CD4-positive, alpha-beta T cell treated with Interleukin-17A for 4 hours (primary cell): ENCODE measurements at regions not wholly inside any gene's neighbourhood (a gene's known extent, or its start where the extent isn't known, plus 50 kb on each side); places are given as distances from the start of the nearest gene placed in this dataset.

ENCODE experiments used
- DNase-seq: peaks from one replicate; pipeline ENCODE4 v3.0.0-alpha.2; 2020; ENCODE audit warnings: mixed read lengths

DNA sequence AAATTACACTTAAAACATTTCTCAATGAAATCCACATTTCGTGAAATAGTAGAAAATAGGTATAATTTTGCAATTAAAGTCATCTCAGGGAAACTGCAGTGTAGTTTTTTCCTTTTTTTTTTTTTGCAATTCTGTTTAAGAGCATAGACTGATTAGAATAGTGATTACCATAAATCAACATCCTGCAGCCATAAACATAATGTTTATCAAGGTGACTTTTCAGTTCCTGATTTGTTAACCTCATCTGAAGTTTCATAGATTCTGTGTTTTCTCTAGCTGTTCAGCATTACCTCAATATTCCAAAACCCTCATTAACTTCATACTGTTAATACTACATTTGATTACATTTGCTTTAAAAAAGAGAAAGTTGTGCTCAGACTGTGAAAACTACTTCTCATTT lies 286.3 kb upstream of the DACH1 start:
- DNase-seq = no peak

DNA sequence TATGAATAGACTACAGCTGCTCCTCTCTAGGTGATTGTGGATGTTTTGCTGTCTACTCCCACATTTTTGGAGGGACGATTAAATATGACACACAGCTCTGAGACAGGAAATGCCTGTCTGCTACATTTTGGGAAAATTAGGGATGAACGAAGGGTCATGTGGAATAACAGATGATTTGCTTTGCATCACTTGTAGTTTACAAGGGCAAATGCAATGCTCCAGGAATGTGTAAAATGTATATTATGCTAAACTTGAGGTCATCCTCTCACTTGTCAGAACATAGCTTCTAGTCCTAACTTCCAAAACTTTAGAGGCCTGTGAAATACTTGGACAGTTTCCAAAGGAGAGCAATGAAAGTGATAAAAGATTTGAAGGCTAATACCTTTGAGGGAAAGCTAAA lies 284.2 kb upstream of the DACH1 start:
- DNase-seq = no peak

DNA sequence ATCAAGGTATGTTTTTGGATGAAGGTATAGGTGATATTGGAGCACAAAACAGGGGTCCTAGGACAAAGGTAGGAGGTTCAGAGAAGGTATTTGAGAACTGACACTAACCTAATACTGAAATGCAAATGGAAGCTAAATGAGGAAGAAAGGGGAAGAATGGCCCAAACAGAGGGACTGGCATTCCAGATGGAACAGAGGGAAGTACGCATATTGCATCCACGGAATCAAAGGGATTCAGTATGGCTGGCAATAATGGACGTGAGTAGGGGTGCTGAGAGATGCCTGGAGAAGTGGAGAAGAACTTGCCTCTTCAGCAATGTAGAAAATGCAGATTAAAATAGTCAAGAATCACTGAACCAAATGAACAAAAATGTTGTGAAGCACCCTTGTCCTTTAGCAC lies 283.5 kb upstream of the DACH1 start:
- no peak for DNase-seq

DNA sequence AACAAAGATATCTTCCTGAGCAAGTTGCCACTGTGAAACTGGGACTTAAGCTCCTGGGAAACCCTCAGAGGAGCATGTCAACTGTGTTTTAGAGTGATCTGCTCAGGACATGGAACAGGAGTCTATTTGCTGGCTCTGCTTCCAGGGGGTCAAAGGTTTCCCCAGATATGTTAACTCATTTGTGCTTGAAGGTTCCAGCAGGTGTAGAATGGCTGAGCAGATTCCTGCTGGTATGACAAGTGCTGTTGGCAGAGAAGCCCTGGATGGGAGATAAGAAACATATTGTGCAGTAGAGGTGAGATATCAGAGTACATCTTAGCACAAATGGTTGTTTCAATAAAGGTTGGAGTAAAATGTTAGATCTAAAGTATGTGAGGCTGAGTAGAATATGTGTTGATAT lies 282.7 kb upstream of the DACH1 start:
- DNase-seq = no peak

DNA sequence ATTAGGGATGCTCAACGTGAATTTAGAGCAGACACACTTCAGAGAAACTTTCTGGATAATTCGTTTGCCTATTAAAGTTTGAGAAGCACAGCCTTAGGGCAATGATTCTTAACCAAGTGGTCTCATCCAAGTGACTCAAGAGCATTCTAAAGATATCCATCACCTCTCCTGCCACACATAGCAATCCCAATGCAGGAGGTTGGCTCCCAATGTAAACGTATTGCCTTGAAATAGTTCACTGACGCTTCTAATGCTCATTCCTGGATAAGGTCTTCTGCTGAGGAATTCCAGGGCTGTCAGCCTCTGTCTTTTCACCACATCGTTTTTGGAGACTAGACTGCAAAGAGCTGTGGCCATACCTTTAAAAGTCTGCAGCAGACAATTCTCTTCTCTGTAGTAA lies 279.8 kb upstream of the DACH1 start:
- DNase-seq = no peak

DNA sequence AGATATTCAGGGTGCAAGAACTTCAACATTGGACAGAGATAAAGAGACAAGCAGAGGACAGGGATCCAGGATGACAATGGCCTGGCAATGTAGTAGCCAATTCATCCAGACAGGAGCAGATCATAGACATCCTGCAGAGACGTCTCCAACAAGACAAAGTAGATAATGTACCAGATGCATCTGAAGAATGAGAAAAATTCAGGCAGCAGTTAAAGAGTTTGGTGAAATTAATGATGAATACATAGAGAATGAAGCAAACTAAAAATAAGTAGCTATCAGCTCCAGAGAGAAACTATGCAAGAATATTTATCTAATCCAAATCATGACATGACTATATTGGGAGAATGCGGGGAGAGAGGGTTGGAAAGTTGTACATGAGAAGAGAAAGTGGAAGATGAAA lies 278.4 kb upstream of the DACH1 start:
- no peak for DNase-seq

DNA sequence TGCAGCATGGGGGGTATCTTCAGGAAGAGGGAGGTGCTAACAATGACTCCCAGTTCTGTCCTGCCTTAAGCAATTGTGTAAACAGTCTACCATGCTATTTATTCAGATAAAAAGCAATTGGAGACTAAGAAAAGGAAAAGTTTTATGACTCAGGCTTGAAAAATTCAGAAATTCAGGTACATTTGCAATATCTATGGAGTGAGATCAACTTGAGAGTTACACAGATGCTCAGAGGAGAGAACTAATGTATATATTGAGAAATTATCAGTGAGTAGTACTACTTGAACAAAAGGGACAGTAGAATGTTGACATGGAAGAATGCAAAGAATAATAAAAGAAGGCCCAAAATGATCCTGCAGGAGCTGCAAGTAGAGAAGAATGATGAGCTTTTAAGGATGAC lies 277.6 kb upstream of the DACH1 start:
- no peak for DNase-seq

DNA sequence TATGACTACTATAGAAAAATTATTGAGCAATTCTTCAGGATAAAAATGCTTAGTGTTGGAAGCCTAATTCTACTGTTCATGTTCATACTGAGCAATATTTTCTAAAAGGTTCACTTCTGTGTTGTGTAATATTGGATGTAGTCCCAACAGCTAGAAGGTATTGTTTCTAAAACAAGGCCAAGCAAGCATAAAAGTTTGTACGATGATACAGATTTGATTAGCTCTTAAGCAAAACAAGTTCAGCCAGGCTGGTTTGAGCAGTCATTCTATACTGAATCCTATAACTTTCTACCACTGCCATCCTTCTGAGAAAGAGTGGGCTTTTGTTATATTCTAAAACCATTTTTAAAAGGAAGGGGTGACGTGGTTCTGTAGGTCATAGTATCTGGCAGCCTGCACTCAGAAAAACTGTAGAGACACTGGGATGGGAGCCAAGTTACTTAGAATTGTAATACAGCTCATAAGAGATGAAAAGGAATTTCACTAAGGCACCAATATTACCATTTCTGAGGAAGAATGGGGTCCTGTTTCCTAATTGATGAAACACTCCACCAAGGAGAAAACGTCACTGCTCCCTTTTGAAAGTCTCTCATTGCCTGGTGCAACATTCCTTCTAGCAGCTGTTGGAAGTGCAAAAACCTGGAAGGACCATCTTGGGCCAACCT lies 275.0 kb upstream of the DACH1 start:
- DNase-seq = no peak

DNA sequence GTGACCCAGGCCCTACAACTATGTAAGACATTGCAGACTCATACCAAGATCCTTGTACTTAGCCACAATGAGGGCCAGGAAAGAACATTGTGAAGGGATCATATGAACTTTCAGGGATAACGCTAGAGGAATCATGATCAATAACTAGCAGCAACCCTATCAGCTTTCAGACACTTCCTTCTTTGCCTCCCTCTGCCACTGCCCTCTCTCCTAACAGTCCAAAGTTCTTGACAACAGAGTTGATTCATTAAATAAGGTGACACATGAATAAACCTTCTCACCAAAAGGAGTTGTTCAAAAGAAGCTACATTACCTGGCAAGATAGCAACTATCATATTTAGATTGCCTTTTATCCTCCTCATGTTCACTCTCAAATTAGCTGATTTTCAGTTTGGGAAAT lies 272.2 kb upstream of the DACH1 start:
- no peak for DNase-seq

DNA sequence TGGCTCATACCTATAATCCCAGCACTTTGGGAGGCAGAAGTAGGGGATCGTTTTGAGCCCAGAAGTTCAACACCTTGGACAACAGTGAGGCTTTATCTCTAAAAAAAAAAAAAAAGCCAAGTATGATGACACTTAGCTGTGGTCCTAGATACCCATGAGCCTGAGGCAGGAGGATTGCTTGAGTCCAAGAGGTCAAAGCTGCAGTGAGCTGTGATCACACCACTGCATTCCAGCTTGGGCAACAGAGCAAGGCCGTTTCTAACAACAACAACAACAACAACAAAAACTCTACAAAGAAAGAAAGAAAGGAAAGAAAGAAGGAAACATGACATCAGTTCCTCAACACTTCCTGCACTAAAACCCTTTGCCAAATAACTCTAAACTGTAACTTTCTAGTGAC lies 265.1 kb upstream of the DACH1 start:
- no peak for DNase-seq

DNA sequence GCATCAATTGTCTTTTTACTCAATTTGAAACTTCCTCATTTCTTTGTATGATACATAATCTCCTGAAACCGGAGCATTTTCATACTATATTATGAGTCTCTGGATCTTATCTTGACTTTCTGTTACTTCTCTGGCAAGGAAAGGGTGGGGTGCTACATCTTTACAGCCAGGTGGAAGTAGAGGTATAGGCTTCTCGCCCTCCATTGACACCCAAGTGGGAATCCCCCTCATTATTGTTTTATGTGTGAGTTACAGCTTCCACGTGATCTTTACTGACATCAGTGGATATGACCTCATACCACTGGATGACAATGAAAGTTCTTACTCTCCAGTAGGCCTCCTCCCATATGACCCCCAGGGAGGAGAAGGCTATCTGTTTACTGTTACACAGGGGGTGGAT lies 262.1 kb upstream of the DACH1 start:
- DNase-seq = no peak

DNA sequence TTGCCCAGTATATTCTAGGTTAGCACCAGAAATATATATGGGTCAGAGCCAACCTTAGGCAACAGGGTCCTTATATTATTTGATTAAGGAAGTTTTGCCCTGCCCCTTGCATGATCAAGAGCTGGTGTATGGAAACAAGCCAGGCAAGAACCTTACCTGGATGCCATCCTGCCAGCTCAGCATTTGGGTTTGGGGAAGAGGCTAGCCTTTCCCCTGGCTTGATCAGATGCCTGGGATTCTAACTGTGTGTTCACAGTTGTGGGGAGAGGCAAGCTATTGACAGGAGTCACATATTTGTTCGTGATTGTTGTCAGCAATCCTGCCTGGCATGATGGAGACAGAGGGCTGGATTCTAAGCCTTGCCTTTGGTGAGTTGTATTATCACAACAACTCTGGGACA lies 260.0 kb upstream of the DACH1 start:
- DNase-seq = no peak

DNA sequence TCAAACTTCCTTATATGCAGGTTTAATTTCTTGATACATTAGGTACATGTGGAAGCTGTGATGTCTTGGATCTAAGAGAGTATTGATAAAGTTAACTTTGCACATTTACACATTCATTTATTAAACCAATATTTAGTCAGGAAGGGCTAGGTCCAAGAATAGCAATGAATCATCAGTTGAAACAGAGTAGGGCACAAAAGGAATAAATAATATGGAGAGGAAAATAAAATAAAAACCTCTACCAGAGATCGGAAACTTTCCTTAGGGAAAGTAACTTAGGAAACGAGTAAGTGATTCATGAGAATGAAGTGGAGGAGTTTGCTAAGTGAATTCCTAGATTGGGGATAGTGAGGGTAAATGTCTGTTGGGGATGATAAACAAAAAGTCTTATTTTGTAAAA lies 259.4 kb upstream of the DACH1 start:
- no peak for DNase-seq

DNA sequence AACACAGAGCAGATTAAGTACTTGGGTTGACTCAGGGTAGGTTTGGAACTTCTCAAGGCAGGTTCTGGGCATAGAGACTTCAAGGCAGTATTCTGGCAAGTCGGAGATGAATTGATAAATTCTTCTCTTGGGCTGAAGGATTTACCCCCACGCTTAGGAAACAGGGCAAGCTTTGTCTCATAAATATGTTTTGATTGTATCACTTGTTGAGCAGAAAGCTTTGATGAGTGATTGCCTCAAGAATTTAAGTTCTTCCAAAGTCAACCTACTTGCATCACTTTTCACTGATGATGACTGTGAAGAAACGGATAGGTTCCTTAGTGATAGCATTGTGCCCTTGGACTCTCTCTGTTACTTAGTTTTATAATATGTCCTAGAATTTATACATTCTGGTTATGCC lies 258.6 kb upstream of the DACH1 start:
- DNase-seq = no peak

DNA sequence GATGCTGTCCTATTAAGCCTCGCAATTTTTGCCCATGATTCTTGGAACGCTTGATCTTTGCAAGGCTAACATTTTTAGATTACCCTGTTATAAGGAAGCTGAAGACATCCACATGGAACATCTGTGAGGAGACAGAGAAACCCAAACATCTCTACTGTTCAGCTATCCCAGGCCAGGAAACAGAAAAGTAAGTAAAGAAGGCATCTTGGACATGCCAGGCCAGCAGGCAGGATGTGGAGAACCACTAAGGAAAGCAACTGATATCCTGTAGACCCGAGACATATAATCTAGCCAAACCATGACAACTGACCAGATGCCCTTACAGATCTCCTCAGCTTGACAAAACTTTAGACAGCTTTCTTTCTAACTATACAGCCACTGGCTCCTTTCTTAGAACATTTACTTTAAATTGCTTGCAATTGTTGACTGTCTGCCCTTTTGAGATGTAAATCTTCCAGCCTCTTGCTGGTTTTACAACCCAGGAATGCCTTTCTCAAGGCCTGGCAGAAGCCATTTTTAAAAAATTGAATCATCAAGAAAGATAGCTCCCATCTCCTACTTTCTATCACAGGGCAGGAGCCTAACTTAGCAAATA lies 255.8 kb upstream of the DACH1 start:
- DNase-seq = no peak

DNA sequence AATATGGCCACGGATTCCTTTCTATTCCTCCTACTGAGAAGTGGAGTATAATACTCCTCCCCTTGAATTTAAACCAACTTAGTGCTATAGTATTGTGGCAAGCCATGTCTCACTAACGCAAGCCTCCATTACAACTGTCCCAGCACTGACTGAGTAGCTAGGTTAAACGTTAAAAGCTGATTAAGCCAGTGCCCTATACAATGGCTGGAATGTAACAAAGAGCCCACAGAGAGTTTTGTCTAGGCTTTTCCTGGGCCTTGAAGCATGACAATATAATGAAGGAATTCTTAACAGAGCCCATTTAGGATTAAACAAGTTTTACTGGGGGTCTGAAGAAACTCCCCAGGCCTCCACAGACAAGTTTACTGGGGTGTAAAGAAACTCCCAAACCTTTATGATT lies 254.5 kb upstream of the DACH1 start:
- no peak for DNase-seq

DNA sequence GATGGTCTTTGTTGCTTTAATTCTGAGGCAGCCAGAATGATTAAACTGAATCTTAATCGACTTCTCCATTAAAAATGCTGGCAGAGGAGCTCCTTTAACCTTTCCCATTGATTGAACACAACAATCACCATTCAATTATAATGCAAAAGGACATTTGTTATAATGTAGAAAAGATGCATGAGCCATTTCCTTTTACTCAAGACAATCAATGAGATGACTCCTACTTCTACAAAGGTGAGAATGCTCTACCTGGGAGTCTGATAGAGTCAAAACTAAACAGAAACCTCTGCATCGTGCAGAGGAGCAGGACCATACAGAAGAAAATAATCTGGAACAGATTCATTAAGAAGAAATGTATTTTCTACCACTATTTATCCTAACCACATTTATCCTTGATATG lies 253.6 kb upstream of the DACH1 start:
- DNase-seq = no peak

DNA sequence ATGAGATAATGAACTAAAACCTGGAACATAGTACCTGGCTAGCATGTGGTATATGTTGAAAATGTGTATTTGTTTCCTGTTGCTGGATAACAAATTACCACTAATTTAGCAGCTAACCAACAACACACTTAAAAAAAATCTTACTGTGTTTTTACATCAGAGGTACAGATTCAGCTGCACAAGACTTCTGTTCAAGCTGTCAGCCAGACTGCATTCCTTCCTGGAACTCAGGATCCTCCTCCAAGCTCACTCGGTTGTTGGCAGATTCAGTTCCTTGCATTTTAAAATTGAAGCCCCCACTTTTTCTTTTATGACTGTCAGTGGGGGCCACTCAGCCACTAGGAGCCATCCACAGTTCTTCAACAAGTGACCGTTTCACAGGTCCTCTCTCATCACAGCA lies 246.9 kb upstream of the DACH1 start:
- DNase-seq = no peak

DNA sequence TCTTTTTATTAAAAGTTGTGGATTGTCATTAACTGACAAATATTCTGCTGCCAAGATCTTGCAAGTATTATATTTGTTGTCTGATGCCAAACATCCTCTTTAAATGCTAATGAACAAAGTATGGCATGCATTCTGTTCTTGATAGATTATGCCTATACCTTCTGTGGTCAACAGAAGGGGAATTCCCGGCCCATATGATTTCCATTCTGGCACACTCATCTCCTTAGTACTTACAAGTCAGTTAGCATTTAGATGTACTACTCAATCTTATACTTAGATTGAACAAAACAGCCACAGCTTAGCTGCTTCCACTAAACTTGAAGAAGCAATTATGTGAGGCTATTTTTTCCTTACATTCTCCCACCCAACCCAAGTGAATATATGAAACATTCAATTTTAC lies 246.1 kb upstream of the DACH1 start:
- no peak for DNase-seq

DNA sequence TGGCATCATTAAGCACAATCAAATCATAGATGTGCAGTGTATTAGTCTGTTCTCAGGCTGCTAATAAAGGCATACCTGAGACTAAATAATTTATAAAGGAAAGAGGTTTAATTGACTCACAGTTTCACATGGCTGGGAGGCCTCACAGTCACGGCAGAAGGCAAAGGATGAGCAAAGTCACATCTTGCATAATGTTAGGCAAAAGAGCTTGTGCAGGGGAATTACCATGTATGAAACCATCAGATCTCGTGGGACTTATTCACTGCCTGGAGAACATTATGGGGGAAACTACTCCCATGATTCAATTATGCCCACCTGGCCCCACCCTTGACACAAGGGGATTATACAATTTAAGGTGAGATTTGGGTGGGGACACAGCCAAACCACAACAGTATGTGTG lies 245.2 kb upstream of the DACH1 start:
- DNase-seq = no peak

DNA sequence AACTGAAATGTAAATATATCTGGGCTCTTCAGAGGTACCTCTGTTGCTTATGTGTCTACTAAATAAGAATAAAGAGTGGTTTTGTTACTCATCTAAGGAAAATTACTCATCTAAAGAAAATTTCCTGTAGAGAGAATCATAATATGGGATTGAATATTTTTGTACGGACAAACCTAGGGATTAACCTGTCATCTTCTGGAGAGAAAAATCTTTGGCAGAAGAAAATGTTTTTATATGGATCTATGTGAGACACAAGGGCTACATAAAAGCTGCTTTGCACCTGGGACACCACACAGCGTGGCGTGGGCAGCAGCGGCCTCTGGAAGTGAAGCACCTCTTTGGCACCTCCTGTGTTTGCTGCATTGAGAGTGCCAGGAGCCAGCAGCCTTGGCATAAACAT lies 242.9 kb upstream of the DACH1 start:
- DNase-seq = no peak

DNA sequence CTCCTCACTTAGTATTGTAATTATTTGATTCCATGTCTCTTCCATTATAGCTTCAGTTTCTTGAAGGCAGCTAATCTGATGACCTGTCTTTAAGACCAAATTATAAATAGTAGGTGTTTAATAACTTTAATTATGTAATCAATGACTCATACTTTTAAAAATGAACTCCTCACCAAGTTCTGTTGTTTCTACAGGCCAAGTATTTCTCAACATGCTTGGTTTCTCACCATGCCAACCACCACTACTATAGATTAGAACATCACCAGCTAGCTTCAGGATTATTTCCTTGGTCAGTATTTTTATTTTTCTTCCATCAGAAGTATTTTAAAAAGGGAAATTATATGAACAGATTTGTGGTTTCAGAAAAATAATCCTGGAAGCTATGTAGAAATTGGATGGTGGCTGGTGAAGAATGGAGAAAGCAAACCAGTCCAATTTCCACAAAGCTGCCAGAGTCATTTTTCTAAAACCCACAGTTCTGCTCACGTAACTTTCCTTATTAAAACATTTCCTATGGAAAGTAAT lies 237.7 kb upstream of the DACH1 start:
- no peak for DNase-seq

DNA sequence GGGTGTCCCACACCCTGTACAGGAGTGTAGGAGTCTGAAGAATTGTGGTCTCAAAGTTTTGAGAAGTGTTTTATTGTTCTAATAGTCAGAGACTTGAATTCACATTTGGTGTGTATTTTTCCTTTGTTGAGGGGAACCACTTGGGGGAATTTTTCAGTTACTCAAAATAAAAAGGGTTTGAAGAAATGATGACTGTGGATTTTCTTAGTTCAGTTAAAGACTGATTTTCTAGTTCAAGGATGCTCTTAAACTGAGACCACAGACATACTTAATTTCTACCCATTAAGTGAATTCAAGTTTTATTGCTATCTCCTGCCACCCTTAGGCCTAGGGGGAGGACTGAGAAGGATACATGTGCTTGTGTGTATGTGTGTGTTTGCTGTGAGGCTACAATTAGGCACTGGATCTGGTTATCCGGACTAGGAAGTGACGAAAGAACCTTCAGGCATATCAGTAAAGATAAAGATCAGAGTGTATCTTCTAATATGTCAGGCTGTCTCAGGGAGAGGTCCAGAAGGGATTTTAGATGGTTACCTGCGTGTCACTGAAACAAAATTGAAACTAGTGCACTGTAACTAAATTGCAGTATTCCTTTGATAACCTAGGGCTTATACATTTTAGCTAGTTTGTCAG lies 234.9 kb upstream of the DACH1 start:
- no peak for DNase-seq

DNA sequence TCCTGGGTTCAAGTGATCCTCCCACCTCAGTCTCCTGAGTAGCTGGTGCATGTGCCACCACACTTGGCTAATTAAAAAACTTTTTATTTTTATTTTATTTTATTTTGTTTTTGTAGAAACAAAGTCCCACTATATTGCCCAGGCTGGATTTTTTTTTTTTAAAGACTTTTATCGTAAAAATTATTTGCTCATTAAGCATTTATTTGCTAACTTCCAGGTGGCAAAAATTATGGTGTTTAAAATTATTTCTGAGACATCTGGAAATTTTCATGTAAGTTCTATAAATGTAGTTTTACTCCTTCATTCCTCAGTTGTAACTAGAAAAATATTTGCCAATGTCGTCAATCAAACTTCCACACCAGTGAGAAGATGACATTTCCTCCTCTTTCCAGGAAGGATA lies 233.3 kb upstream of the DACH1 start:
- DNase-seq = no peak

DNA sequence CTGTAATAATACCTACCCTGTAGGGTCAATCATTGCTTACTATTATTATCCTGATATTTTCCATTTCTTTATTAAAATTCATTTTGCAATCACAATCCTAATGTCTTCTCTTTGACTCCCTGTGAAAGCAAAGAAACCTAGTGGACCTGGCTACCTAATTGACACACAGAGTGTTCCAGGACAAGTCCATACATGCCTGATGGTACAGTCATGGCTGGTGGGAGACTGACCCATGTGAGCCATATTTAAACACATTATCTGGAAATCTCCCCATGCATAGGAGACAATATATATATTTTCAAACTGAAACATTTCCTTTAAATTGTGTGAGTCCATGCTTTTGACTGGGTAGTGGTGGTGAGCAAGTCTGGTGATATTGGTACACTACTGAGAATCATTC lies 230.6 kb upstream of the DACH1 start:
- DNase-seq = no peak
